Neuronal stem cell (in vitro differentiated cells): ENCODE measurements at regions not wholly inside any gene's neighbourhood (a gene's known extent, or its start where the extent isn't known, plus 50 kb on each side); places are given as distances from the start of the nearest gene placed in this dataset.
"Not testable (repeated sequence)": the region's sequence is repeated elsewhere in the genome, so short reads cannot be mapped to it uniquely, and the experiment has no call there.

Source experiments
- DNase-seq: peaks from one replicate; pipeline ENCODE4 v3.0.0-alpha.2; 2013; ENCODE audit warnings: low spot score
- H2AFZ ChIP-seq: one replicate; pipeline ENCODE4 v1.6.1; 2013; ENCODE audit warnings: mild to moderate bottlenecking, low read length, inconsistent platforms
- H2AK5ac ChIP-seq: 2 replicates; pipeline ENCODE4 v1.6.1; 2013; ENCODE audit warnings: low read depth, mild to moderate bottlenecking, inconsistent platforms, low read length, moderate library complexity, mixed read lengths
- H2BK120ac ChIP-seq: 2 replicates; pipeline ENCODE4 v1.6.1; 2013; ENCODE audit warnings: low read depth, mild to moderate bottlenecking, inconsistent platforms, low read length, moderate library complexity, mixed read lengths
- H2BK12ac ChIP-seq: one replicate; pipeline ENCODE4 v1.6.1; 2013; ENCODE audit warnings: low read length, inconsistent platforms
- H2BK15ac ChIP-seq: 2 replicates; pipeline ENCODE4 v1.6.1; 2013; ENCODE audit warnings: mild to moderate bottlenecking, low read length, inconsistent platforms, mixed read lengths
- H2BK5ac ChIP-seq: one replicate; pipeline ENCODE4 v1.6.1; 2013; ENCODE audit warnings: inconsistent platforms, mild to moderate bottlenecking, low read length, moderate library complexity
- H3K14ac ChIP-seq: one replicate; pipeline ENCODE4 v1.6.1; 2013; ENCODE audit warnings: low read length, inconsistent platforms
- H3K18ac ChIP-seq: 2 replicates; pipeline ENCODE4 v1.6.1; 2013; ENCODE audit warnings: low read length, inconsistent platforms
- H3K23ac ChIP-seq: 2 replicates; pipeline ENCODE4 v1.6.1; 2013; ENCODE audit warnings: low read depth, mild to moderate bottlenecking, mixed read lengths, low read length, inconsistent platforms; ENCODE audit not compliant: poor library complexity
- H3K27ac ChIP-seq: replicated peaks from 3 replicates; pipeline ENCODE4 v1.5.1; 2013; ENCODE audit warnings: low read length, inconsistent platforms
- H3K27me3 ChIP-seq, 3 experiments: 2 replicates each; pipeline ENCODE4 v1.6.1; 2013; ENCODE audit warnings: low read length in 3 of 3, mild to moderate bottlenecking in 2 of 3, inconsistent platforms in 1 of 3, low read depth in 1 of 3, mixed read lengths in 1 of 3, moderate library complexity in 1 of 3; ENCODE audit not compliant: control insufficient read depth in 3 of 3, insufficient read depth in 3 of 3
- H3K36me3 ChIP-seq, 2 donors: replicated peaks in 1 of 2; 2 replicates each; pipeline ENCODE4 v1.6.1; 2013; ENCODE audit warnings: low read length in 2 of 2; ENCODE audit not compliant: control insufficient read depth in 2 of 2, insufficient read depth in 2 of 2
- H3K4ac ChIP-seq: 2 replicates; pipeline ENCODE4 v1.6.1; 2013; ENCODE audit warnings: inconsistent platforms, mild to moderate bottlenecking, low read length, moderate library complexity
- H3K4me1 ChIP-seq, 2 donors: 1 replicate in 1 of 2; 2 replicates in 1 of 2; pipeline ENCODE4 v1.6.1; 2013; ENCODE audit warnings: low read length in 2 of 2, low read depth in 1 of 2; ENCODE audit not compliant: control insufficient read depth in 2 of 2, insufficient read depth in 1 of 2
- H3K4me2 ChIP-seq: one replicate; pipeline ENCODE4 v1.6.1; 2013; ENCODE audit warnings: mild to moderate bottlenecking, low read length, inconsistent platforms; ENCODE audit not compliant: insufficient read depth, poor library complexity, severe bottlenecking
- H3K4me3 ChIP-seq, 2 donors: 2 replicates each; pipeline ENCODE4 v1.5.1; 2013; ENCODE audit warnings: low read length in 2 of 2, mild to moderate bottlenecking in 2 of 2, inconsistent platforms in 1 of 2, moderate library complexity in 1 of 2
- H3K79me1 ChIP-seq: one replicate; pipeline ENCODE4 v1.6.1; 2013; ENCODE audit warnings: low read depth, mild to moderate bottlenecking, inconsistent platforms, low read length, moderate library complexity
- H3K9ac ChIP-seq: one replicate; pipeline ENCODE4 v1.6.1; 2013; ENCODE audit warnings: mild to moderate bottlenecking, low read depth, low read length, inconsistent platforms; ENCODE audit not compliant: poor library complexity
- H3K9me3 ChIP-seq, 2 donors: replicated peaks in 1 of 2; 2 replicates each; pipeline versions ENCODE3 to v1.6.1; 2013; ENCODE audit warnings: low read length in 2 of 2, mild to moderate bottlenecking in 2 of 2, inconsistent platforms in 1 of 2, low read depth in 1 of 2, mixed read lengths in 1 of 2, moderate library complexity in 1 of 2; ENCODE audit not compliant: control insufficient read depth in 2 of 2, insufficient read depth in 1 of 2
- H4K8ac ChIP-seq: one replicate; pipeline ENCODE4 v1.6.1; 2013; ENCODE audit warnings: low read depth, mild to moderate bottlenecking, inconsistent platforms, low read length, moderate library complexity
- H4K91ac ChIP-seq: one replicate; pipeline ENCODE4 v1.6.1; 2013; ENCODE audit warnings: low read length, low read depth, mild to moderate bottlenecking, inconsistent platforms; ENCODE audit not compliant: poor library complexity
- WGBS, 2 donors: extraction: QIAGEN DNeasy Blood & Tissue Kit; methylation state at CpG; one replicate each; pipeline ENCODE4 v1.1.7; 2013; ENCODE audit warnings: missing lambda C conversion rate in 2 of 2, mixed read lengths in 1 of 2; ENCODE audit not compliant: insufficient read length in 2 of 2, insufficient replicate concordance in 1 of 2; ENCODE audit errors: extremely low coverage in 2 of 2; 5-methylcytosine and 5-hydroxymethylcytosine counted together

DNA sequence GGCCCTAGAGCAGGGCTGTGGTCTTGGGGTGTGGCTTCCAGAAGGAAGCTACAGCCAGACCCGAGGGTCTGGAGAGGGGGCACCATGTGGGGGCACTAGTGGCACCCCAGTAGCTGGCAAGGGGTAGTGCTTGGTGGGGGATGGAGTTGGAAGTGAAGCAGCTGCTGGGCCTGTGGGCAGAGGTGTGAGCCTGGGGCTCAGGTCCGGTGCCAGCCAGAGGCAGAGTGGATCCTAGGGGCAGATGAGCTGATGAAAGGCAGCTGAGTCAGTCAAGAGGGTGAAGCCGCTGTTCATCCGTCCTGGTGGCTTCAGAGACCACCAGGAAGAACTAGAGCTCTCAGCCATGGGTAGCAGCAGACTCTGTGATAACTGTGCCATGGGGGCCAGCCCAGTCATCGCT, 172.6 kb downstream of the TBC1D2B start:
- Histone ChIP-seq H3K4me1 (no peaks in the 10 kb centered on the region), H3K23ac (peak overlapping the region; percentile 20), H4K91ac (peak overlapping the region; percentile 39), H2BK12ac (no peak overlapping the region), H2AK5ac (peak overlapping the region; percentile 70), H3K14ac (peak overlapping the region; percentile 84), H3K79me1 (no peaks in the 10 kb centered on the region), H2AFZ (no peak overlapping the region), H3K4ac (no peak overlapping the region), H3K27me3 (no peaks in the 10 kb centered on the region), H3K36me3 (no peaks in the 10 kb centered on the region), H3K4me2 (no peak overlapping the region), H3K18ac (peak overlapping the region; percentile 41), H2BK120ac (no peak overlapping the region), H3K27ac (no peak overlapping the region), H3K4me3 (no peak overlapping the region), H3K9me3 (no peaks in the 10 kb centered on the region), H2BK5ac (no peak overlapping the region), H2BK15ac (no peak overlapping the region), H3K9ac (no peak overlapping the region), H4K8ac (no peak overlapping the region)
- WGBS, 2 donors, result no CpG with 5 or more reads among the region's 5 CpGs
- DNase-seq, result no peak

DNA sequence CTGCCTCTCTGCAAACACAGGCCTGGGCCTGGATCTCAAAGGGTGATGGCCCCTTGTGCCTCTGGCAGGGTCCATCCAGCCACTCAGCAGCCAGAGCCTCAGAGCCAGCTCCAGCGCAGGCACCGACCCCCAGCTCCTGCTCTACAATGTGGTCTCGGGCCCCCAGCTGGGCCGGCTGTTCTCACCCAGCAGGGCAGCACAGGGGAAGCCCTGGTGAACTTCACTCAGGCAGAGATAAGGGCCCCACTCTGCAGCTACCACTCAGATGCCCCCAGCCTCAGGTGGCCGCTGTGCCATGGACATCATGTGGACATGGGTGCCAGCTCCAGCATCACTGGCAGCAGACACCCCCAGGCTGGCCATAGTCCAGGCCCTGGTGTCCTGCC, 173.1 kb downstream of the TBC1D2B start:
- Histone ChIP-seq H2BK120ac (no peak overlapping the region), H4K8ac (no peak overlapping the region), H2BK5ac (no peak overlapping the region), H2BK12ac (no peak overlapping the region), H3K4me2 (no peak overlapping the region), H4K91ac (no peak overlapping the region), H3K23ac (peak overlapping the region; percentile 85), H2AFZ (no peak overlapping the region), H2AK5ac (peak overlapping the region; percentile 70), H3K79me1 (no peaks in the 10 kb centered on the region), H3K27me3 (no peaks in the 10 kb centered on the region), H3K14ac (no peak overlapping the region), H3K18ac (no peak overlapping the region), H3K4me1 (no peaks in the 10 kb centered on the region), H3K4ac (no peak overlapping the region), H3K9me3 (no peaks in the 10 kb centered on the region), H3K27ac (no peak overlapping the region), H3K4me3 (no peak overlapping the region), H3K9ac (peak overlapping the region; percentile 21), H3K36me3 (no peaks in the 10 kb centered on the region), H2BK15ac (peak overlapping the region; percentile 6)
- no CpG with 5 or more reads among the region's 5 CpGs for WGBS, 2 donors
- no peak for DNase-seq

DNA sequence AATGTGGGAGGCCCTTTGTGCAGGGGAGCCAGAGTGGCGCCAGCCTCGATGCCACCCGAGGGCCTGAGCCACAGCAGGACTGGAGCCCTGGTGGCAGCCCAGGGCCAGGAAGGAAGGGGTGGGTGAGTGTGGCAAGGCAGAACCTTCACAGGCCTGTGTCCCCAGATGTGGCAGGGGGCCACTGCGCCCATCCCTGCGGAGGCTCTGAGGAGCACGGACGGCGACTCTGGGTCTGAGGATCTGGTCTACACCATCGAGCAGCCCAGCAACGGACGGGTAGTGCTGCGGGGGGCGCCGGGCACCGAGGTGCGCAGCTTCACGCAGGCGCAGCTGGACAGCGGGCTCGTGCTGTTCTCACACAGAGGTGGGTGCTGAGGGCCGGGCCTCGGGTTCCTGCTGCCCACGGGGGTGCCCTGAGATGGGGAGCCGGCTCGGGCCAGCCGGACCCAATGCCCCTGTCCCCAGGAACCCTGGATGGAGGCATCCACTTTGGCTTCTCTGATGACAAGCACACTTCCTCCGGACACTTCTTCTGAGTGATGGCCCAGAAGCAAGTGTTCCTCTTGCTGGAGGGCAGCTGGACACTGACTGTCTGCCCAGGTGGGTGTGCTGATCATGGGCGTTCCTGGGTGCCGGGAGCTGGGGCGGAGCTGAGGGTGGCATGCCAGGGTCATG, 173.6 kb downstream of the TBC1D2B start:
- H3K14ac ChIP-seq, H3K27ac ChIP-seq, H3K9me3 ChIP-seq, H2BK120ac ChIP-seq, H3K18ac ChIP-seq, H2BK12ac ChIP-seq, H3K36me3 ChIP-seq, H3K4me2 ChIP-seq, DNase-seq, H3K79me1 ChIP-seq, H4K91ac ChIP-seq, H3K4me1 ChIP-seq, H3K4ac ChIP-seq, H3K27me3 ChIP-seq, H2AK5ac ChIP-seq, H2AFZ ChIP-seq, H4K8ac ChIP-seq, H3K4me3 ChIP-seq: not testable (repeated sequence)
- H3K23ac ChIP-seq, result peak overlapping the region; percentile 85
- H2BK15ac ChIP-seq, result peak overlapping the region; percentile 6
- H2BK5ac ChIP-seq, result peak overlapping the region; percentile 24
- H3K9ac ChIP-seq, result peak overlapping the region; percentile 21
- no CpG with 5 or more reads among the region's 30 CpGs for WGBS, 2 donors

DNA sequence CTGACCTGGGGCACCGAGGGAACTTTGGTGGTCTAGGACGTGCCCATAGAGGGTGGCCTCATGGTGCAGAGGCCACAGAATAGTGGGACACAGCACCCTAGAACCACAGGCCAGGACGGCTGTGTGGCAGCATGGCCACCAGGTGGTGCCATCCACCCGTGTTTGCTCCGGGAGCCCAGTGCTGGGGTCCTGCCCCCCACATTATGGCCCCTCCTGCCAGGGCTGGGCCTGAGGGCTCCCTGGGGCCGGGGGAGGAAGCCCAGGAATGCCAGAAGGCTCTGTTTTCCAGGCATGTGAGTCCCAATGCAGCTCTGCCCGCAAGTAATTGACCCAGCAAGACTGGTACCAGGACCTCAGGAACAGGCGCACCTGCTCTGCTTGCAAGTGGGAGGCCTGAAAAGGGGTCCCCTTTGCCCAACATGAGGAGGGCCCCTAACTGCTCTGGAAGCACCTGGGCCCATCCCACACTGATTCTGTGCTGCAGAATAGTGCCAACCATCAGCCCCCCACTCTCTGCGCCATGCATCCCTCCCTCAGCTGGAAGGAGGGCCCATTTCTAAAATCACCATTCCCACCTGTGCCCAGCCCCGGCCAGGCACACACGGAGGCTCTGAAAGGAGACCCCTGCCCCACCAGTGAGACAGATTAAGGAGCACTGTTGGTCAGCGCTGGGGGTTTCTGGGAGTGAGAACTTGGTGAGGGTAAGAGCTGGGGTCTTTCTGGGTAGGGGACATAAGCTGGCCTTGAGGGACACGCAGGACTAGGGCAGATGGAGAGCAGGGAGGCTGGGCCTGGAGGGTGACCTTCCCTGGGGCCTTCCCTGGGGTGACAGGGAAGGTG, 174.4 kb downstream of the TBC1D2B start:
- H3K36me3 ChIP-seq, H3K9me3 ChIP-seq, H2AK5ac ChIP-seq, H3K23ac ChIP-seq, H2BK5ac ChIP-seq, H4K8ac ChIP-seq, H3K4me1 ChIP-seq, H3K27ac ChIP-seq, H2AFZ ChIP-seq, H3K4me3 ChIP-seq, H3K4ac ChIP-seq, H2BK120ac ChIP-seq, H2BK12ac ChIP-seq, H3K27me3 ChIP-seq, H2BK15ac ChIP-seq, H3K4me2 ChIP-seq, H4K91ac ChIP-seq, H3K79me1 ChIP-seq: not testable (repeated sequence)
- no CpG with 5 or more reads among the region's 13 CpGs for WGBS, 2 donors
- Histone ChIP-seq H3K14ac (peak overlapping the region; percentile 56), H3K9ac (peak overlapping the region; percentile 21), H3K18ac (peak overlapping the region; percentile 28)
- DNase-seq, result peak; percentile 18
